GM12875 (cell line): ENCODE measurements at regions not wholly inside any gene's neighbourhood (a gene's known extent, or its start where the extent isn't known, plus 50 kb on each side); places are given as distances from the start of the nearest gene placed in this dataset.
"Not testable (repeated sequence)": the region's sequence is repeated elsewhere in the genome, so short reads cannot be mapped to it uniquely, and the experiment has no call there.

ENCODE experiments used
- H3K4me3 ChIP-seq: one replicate; pipeline ENCODE4 v1.5.1; 2011; ENCODE audit warnings: low read depth, low read length, control low read depth
- CTCF ChIP-seq: IDR thresholded peaks from 2 replicates; pipeline ENCODE4 v1.5.1; 2011; ENCODE audit warnings: low read depth, mild to moderate bottlenecking, control low read depth, inconsistent platforms, low read length, moderate library complexity, borderline replicate concordance; ENCODE audit not compliant: insufficient read depth

GRCh38 chr11:37277896-37278465 is 679.9 kb upstream of the RAG2 start:
- no peak for TF ChIP-seq CTCF
- no peak overlapping the region for H3K4me3 ChIP-seq

- no peak overlapping the region for H3K4me3 ChIP-seq
- TF ChIP-seq CTCF = no peak
Observed at GRCh38 chr11:37264783-37265182, 666.7 kb upstream of the RAG2 start.

- H3K4me3 ChIP-seq = no peak overlapping the region
- TF ChIP-seq CTCF = no peak
Observed at GRCh38 chr11:37264060-37264459, 666.0 kb upstream of the RAG2 start.

GRCh38 chr11:37263467-37263866 is 665.4 kb upstream of the RAG2 start:
- H3K4me3 ChIP-seq = not testable (repeated sequence)

GRCh38 chr11:37259734-37260133 is 661.7 kb upstream of the RAG2 start:
- no peak for TF ChIP-seq CTCF

GRCh38 chr11:37248145-37248544 is 650.1 kb upstream of the RAG2 start:
- H3K4me3 ChIP-seq = no peak overlapping the region
- no peak for TF ChIP-seq CTCF

More at GRCh38 chr11:37259734-37260133, 661.7 kb upstream of the RAG2 start:
- H3K4me3 ChIP-seq = no peak overlapping the region

GRCh38 chr11:37246092-37246491 is 648.1 kb upstream of the RAG2 start:
- not testable (repeated sequence) for H3K4me3 ChIP-seq

GRCh38 chr11:37230865-37231264 is 632.8 kb upstream of the RAG2 start:
- no peak overlapping the region for H3K4me3 ChIP-seq
- 0 out of 2 replicates have a peak, but pooled peaks have one; percentile 13 for TF ChIP-seq CTCF
